ENCODE measurements at regions not wholly inside any gene's neighbourhood (a gene's known extent, or its start where the extent isn't known, plus 50 kb on each side); places are given as distances from the start of the nearest gene placed in this dataset.

GRCh38 chr4:18247189-18247588 is 225.6 kb upstream of the LCORL start:
- DNase-seq (ENCODE audit: low read depth) = no peak

DNA sequence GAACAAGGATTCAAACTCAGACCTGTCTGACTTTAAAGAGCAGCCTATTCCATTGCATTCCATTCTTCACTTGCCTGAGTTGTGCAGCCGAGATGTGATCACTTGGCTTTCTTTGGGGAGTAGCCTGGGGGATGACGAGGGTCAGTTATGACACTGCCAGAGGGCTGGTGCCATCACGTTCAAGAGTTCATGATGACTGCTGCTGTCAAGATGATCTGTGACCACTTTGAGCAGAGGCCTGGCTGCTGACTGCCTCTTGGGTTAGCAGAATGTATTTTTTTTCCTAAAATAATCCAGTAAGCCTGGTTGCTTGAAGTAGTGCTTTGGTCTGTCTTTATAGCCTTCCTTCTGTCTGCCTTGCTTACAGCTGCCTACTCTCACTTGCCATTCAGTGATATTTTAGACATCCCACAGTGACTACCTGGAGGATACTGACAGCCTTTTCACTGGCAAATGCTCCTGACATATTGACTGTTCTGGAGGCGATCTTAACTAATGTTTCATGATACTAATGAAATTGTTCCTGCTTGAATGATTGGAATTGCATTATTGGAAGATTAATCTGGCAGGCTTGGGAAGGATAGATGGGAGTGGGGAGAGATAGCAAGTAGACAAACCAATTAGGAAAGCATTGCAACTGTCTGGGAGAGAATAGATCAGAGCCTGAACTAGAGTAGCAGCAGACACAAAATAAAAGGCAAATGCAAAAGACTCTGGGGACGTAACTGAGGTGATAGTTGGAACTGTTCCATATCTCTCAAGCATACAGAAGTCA is 221.6 kb upstream of the LCORL start:
- DNase-seq (ENCODE audit: low read depth) = no peak

GRCh38 chr4:18241727-18242126 is 220.2 kb upstream of the LCORL start:
- no peak for DNase-seq (ENCODE audit: low read depth)

DNA sequence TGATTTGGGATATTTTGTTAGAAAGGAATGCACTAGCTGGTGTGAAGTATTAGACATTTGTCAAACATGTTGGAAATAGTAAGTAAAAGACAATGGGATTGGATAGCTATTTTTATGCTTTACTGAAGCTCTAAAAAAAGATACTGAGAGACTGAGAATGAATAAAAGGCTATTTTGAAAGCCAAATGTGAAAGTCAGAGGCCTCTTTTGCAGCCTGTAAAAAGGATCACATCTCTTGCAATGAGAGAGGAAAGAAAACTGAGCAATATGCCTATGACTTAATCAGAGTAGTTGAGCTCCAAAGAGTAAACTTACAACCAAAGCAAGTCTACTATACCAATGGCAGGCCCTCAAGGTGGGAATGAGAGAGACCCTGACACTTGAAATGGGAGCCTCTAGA is 212.6 kb upstream of the LCORL start:
- no peak for DNase-seq (ENCODE audit: low read depth)

DNA sequence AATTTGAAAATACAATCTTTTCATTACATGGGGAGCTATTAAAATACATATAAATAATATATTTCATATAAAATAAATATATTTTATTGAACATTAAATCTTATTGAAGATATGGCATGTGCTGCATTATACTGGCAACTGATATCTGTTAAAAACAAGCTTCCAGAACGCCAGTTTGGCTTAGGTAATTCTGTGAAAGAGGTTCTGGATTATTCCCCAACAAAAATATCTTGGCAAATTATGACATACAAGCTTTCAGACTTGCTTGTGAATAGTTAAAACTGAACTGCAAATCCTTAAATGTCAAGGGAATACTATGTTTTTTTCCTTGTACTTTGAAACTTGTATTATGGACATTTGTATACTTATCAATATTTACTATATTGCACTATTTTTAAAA is 210.2 kb upstream of the LCORL start:
- no peak for DNase-seq (ENCODE audit: low read depth)

DNA sequence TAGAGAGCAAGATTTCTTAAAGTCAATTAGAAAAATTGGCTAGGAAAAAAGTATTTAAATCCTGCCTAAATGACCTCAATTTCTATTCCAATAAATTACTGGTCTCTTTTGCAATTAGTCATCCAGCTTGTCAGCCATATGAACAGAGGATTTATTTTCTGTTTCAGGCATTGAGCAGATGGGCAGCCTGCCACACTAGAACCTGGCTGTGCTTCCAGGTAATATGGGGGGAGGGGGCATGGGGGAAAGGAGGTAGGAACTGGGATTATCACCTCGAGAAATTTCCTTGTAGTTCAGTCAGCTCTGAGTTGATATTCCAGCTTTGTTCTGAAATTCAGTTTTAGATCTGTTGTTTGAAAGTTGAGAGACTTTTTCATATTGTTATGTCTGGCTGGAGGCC is 206.3 kb upstream of the LCORL start:
- DNase-seq (ENCODE audit: low read depth) = no peak

DNA sequence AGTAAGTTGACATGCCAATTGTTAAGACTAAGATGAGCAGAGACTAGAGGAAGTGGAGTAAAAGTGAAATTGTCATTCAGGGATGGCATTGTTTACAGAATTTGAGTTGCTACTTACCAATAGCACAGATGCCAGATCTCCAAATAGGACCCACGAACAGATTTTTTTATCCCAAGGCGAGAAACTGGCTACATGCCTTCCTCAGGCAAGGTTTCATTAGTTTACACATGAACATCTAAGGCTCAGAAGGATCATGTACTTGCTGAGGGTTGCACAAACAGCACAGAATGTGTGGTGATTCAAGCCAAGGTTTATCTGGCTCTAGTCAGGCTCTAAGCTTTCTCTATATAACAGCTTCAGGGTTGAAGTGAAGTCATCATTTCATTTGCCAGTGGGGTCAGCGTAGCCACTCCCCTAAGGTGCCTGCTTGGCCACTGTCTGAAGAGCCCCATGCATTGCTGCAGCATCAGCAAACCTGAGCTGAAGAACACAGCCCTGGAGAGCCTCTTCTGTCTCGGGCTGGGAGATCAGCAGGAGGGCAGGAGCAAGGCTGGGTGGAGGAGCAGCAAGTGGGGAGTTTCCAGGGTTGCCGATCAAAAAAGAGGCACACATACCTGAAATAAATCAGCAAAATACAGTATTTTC is 193.0 kb upstream of the LCORL start:
- DNase-seq (ENCODE audit: low read depth) = no peak

GRCh38 chr4:18213576-18214198 is 192.1 kb upstream of the LCORL start:
- no peak for DNase-seq (ENCODE audit: low read depth)

GRCh38 chr4:18209448-18209847 is 187.9 kb upstream of the LCORL start:
- no peak for DNase-seq (ENCODE audit: low read depth)

- no peak for DNase-seq (ENCODE audit: low read depth)
Observed at GRCh38 chr4:18203966-18204365, 182.4 kb upstream of the LCORL start.

- DNase-seq (ENCODE audit: low read depth) = no peak
Observed at GRCh38 chr4:18202486-18202885, 180.9 kb upstream of the LCORL start.

GRCh38 chr4:18201885-18202284 is 180.3 kb upstream of the LCORL start:
- no peak for DNase-seq (ENCODE audit: low read depth)

GRCh38 chr4:18198653-18199052 is 177.1 kb upstream of the LCORL start:
- DNase-seq (ENCODE audit: low read depth) = no peak

DNA sequence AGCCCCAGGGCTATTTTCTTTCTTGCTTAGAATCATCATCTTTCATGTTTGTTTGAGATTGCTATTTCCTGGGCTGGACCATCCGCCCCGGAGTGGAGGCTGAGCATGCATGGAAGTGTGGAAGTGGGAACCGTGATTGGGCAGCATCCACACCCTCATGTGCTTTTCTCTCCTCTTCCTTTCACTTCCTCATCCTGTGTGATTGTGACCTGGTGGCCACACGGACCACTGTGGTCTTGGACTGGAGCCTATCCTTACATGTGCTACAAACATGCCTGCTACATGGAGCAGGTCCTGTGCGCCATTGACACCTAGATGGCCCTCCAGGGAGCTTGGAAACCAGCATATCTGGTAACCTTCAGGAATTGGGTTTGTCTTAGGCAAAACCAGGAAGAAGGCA is 175.9 kb upstream of the LCORL start:
- DNase-seq (ENCODE audit: low read depth) = no peak

DNA sequence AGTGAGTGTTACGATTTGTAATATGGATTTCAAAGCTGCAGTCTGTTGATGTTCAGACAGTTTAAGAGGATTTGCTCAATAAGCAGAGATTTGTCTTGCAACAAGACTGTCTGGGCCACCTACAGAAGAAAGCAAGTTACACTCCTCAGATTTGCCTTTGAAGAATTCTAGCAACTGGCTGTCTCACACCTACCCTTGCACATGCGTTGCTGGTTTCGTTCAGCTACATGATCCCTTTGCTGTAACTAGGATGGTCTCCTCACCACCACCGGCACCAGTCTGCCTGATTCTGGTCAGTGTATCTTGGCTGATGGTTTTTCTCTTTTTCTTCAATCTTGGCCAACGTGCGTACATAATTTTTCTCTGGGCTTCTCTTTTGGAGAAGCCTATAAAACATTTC is 172.7 kb upstream of the LCORL start:
- no peak for DNase-seq (ENCODE audit: low read depth)

DNA sequence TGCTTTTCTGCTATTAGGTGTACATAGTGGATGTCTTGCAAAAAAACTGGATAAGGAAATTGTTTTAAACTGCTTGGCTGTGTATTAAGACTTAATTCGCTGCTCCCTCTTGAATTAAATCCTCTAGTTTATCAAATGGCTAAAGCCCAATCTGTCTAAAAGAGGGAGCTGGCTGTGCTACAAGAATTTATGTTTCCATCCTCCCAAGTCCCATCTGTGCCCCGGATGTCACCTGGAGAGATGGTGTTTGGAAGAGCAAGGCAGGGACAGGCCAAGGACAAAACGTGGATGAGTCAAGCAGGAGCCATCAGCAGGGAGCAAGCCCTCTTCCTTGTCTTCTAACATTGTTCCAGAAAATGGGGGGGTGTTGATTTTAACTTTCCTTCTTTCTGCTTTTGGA is 171.3 kb upstream of the LCORL start:
- no peak for DNase-seq (ENCODE audit: low read depth)

- DNase-seq (ENCODE audit: low read depth) = no peak
Observed at GRCh38 chr4:18185491-18185890, 163.9 kb upstream of the LCORL start.

DNA sequence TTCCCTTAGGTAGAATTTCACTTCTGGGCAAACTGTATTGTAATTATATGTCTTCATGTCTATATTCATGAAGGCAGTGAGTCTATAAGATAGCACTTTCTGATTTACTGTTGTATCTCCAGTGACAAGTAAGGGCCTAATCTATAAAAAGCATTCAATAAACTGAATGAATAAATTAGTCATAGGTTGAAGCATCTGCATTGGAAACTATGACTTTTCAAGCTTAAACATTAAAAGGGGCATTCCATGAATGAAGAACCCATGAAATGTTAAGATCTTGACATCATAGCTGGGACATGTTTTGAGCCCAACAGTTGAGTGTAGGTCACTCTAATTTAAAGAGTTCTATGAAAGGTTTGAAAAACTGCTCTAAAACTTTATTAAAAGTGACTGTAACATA is 159.3 kb upstream of the LCORL start:
- no peak for DNase-seq (ENCODE audit: low read depth)

GRCh38 chr4:18180122-18180521 is 158.6 kb upstream of the LCORL start:
- no peak for DNase-seq (ENCODE audit: low read depth)

- no peak for DNase-seq (ENCODE audit: low read depth)
Observed at GRCh38 chr4:18171896-18172295, 150.3 kb upstream of the LCORL start.

DNA sequence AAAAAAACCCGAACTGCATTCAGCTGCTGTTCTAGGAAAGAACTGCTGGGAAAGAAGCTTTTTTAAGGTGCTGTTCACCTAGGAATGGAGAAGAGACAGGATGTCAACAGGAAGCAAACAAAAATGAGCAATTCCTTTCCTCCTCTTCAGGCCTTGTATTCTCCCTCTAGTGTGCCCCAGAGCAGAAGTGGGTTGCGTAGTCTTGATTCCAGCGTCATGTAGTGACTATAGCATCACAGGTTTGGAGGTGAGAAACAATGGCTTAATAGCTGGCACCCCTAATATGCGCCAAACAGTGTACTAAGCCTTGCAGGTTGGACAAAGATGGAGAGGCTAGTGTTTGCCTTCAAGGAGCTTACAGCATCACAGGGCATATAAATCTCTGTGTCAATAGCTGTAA is 146.3 kb upstream of the LCORL start:
- no peak for DNase-seq (ENCODE audit: low read depth)

GRCh38 chr4:18166925-18167324 is 145.4 kb upstream of the LCORL start:
- DNase-seq (ENCODE audit: low read depth) = no peak

GRCh38 chr4:18162453-18162852 is 140.9 kb upstream of the LCORL start:
- no peak for DNase-seq (ENCODE audit: low read depth)
